ENCODE measurements at regions not wholly inside any gene's neighbourhood (a gene's known extent, or its start where the extent isn't known, plus 50 kb on each side); places are given as distances from the start of the nearest gene placed in this dataset.

DNA sequence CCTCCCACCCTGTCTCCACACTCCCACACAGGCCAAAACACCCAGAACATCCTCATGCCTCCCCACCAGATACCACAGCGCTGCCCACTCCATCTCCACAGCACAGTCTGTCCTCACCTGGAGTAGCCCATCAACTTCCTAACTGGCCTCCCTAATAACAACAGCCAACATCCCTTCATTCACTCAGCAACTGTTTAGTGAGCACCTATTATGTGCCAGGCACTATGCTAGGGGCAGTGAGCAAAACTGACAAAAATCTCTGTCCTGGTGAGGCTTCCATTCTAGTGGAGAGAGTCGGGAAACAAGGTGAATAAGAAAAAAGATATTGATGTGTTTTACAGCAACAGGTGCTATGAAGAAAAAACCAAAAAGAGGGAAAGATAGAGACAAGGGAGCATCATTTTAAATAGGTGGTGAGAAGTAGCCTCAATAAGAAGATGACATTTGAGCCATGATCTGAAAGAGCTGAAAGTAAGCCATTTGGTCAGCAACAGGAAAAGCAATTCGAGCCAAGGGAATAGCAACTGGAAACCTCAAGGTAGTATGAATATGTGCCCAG is 523.9 kb downstream of the SHQ1 start:
- Mint-ChIP-seq H3K36me3 (no peaks in the 10 kb centered on the region), H3K27me3 (peaks cover 7 to 22% of the 10 kb centered on the region in 2 donors), H3K4me3 (no peak overlapping the region), H3K27ac (no peak overlapping the region), H3K9me3 (no peaks in the 10 kb centered on the region), H3K4me1 (ENCODE audit: low read depth in 2 of 2) (no peaks in the 10 kb centered on the region)
- no peak for DNase-seq (ENCODE audit: low spot score)
- no peak for ATAC-seq

DNA sequence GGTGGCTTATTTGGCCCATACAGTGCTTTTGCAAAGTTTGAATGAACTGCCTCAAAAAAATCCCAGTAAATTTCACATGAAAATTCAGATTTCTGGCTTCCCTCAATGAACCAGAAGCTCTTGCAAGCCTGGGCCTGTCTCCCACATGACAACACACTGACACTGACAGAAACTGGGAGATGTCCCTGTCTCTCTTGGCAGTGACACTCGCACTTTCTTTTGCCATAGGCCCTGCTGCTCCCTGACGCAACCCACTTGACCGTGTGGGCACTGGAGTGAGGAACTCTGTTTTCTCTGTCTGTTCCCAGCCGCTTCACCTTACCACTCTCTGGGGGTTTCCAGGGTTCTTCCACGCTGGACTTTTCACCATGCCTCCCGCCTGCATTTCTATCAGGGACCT is 524.5 kb downstream of the SHQ1 start:
- Mint-ChIP-seq H3K27ac (no peak overlapping the region), H3K9me3 (no peaks in the 10 kb centered on the region)

DNA sequence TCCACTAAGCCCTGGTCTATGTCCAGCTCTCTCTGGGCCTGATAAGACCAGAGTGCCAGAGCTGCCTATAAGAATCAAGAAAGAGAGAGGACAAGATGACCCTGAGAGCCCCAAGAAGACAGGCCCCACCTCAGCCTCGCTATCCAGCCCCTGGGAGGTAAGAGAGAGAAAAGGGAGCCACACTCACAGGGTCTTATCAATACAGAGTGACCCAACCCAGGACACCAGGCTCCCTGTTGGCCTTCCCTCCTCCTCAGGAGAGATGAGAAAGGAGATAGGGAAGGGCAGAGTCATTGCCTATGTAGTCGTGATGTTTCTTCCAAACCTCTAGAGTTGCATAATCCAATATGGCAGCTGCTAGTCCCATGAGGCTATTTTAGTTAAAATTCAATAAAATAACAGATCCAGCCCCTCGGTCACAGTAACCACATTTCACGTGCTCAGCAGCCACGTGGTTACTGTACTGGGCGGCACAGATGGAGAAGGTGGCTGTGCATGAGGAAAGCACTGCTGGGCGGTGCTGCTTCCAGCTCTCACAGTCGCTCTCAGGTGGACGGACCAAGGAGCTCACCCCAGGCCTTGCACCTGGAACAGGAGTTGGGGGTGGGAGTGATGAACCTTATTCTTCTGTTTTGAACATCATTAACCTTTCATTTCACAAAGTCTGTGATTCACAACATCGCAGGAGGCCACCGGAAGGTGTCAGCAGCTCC is 525.8 kb downstream of the SHQ1 start:
- H3K4me3 Mint-ChIP-seq, result no peak overlapping the region
- ATAC-seq, result no peak
- no peak overlapping the region for H3K27ac Mint-ChIP-seq
- H3K9me3 Mint-ChIP-seq, result no peaks in the 10 kb centered on the region
- peaks cover 4 to 7% of the 10 kb centered on the region in 2 donors for H3K27me3 Mint-ChIP-seq
- no peaks in the 10 kb centered on the region for H3K36me3 Mint-ChIP-seq
- no peaks in the 10 kb centered on the region for H3K4me1 Mint-ChIP-seq (ENCODE audit: low read depth in 2 of 2)
- DNase-seq (ENCODE audit: low spot score), result no peak

More for the DNA sequence above, 524.5 kb downstream of the SHQ1 start:
- H3K4me3 Mint-ChIP-seq, result no peak overlapping the region
- ATAC-seq (no peak), DNase-seq (ENCODE audit: low spot score) (no peak)
- no peaks in the 10 kb centered on the region for H3K4me1 Mint-ChIP-seq (ENCODE audit: low read depth in 2 of 2)
- no peaks in the 10 kb centered on the region for H3K36me3 Mint-ChIP-seq
- H3K27me3 Mint-ChIP-seq, result peaks cover 7 to 20% of the 10 kb centered on the region in 2 donors

DNA sequence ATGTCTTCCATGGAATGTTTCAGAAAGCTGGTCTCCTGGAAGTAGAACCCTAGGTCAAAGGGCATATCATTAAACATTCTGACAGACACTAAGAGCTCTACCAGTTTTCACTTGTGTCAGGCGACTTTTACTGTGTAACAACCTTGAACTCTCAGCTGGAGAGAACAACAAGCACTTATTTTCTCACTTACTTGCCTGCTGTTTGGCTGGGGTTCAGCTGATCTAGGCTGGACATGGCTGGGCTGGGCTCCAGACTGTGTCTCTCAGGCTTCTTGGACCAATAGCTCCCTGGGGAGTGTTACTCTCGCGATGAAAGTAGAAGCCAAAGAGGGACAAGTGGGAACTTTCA is 527.3 kb downstream of the SHQ1 start:
- no peak overlapping the region for H3K27ac Mint-ChIP-seq
- no peaks in the 10 kb centered on the region for H3K4me1 Mint-ChIP-seq (ENCODE audit: low read depth in 2 of 2)

DNA sequence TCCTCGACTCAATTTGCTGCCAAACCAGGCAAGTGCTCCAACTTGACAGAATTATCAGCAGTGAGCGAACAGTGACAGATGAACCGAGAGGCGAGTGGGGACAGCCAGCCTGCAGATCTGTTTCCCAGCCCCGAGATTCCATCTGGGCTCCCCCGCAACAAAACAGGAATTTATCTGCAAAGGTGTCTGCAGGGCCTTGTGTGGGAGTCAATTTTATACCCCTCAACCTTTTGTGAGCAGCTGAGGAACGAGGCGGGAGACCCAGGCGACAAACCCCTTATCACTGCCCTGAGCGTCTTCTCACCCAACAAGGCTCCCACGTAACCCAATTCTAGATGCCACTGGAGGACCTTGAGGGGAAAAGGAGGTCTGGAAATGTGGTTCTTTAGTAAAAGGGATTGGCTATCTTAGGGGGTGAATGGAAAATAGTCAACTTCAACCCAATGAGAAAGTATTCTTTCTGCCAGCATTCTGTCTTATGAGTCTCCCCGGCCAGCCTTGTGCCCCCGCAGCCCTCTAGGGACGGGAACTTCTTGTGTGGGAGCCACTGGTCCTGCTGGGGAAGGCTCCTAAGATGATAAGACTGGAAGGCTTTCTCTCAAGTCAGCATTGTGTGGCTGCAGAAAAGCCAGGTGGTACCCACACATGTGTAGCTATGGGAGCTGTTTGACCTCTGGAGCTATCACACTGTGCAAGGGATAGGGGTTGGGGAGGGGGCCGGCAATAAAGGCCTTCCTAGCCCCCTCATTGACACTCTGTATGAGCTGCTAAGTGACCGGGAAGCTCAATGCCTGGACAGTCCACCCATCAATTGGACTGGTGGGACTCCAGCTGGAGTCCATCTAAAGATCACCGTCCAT is 527.9 kb downstream of the SHQ1 start:
- Mint-ChIP-seq H3K27ac (no peak overlapping the region), H3K36me3 (no peaks in the 10 kb centered on the region), H3K9me3 (no peaks in the 10 kb centered on the region), H3K4me1 (ENCODE audit: low read depth in 2 of 2) (no peaks in the 10 kb centered on the region), H3K4me3 (no peak overlapping the region), H3K27me3 (no peaks in the 10 kb centered on the region)
- ATAC-seq (no peak), DNase-seq (ENCODE audit: low spot score) (no peak)

More for the DNA sequence above, 527.3 kb downstream of the SHQ1 start:
- no peak for DNase-seq (ENCODE audit: low spot score)
- no peak for ATAC-seq
- Mint-ChIP-seq H3K36me3 (no peaks in the 10 kb centered on the region), H3K27me3 (no peaks in the 10 kb centered on the region), H3K4me3 (no peak overlapping the region), H3K9me3 (no peaks in the 10 kb centered on the region)

DNA sequence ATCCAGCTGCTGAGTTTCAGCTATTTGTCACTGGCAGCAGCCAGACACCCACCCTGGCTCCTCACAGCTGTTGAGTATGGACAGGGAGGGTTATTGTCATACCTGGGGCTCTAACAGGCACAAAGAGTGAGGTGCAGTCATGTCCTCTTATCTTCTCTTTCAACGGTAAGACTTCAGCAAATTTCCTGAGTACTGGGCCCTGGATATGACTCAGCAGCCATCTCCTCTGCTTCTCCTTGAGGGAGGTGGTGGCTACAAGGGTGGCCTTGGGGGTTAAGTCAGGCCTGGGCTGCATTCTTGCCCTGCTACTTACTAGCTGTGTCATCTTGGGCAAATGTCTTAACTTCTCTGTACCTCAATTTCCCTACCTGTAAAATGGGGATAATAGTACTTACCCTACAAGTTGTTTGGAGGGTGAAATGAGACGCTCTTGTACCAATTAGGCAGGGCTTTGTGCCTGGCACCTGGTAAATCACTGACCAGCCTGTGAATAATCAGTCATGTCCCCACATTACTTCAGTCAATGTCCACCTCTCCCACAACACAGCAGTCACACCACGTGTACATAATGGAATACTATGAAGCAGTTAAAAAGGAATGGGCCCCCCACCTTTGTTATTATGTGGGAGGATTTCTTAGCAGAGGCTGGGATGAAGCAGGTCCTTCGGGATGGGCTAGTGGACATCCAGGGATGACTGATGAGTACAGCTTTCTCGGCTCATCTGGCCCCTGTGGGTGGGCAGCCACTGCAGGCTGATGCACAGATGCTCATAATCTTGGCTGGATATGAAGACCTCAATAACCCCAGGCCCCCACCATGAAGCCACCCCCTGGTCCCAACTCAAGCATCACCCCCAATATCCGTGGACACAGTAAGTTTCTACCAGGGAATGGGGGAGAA is 528.8 kb downstream of the SHQ1 start:
- ATAC-seq (no peak), DNase-seq (ENCODE audit: low spot score) (no peak)
- Mint-ChIP-seq H3K27me3 (no peaks in the 10 kb centered on the region), H3K36me3 (no peaks in the 10 kb centered on the region), H3K27ac (no peak overlapping the region), H3K4me3 (no peak overlapping the region), H3K4me1 (ENCODE audit: low read depth in 2 of 2) (no peaks in the 10 kb centered on the region), H3K9me3 (no peaks in the 10 kb centered on the region)

DNA sequence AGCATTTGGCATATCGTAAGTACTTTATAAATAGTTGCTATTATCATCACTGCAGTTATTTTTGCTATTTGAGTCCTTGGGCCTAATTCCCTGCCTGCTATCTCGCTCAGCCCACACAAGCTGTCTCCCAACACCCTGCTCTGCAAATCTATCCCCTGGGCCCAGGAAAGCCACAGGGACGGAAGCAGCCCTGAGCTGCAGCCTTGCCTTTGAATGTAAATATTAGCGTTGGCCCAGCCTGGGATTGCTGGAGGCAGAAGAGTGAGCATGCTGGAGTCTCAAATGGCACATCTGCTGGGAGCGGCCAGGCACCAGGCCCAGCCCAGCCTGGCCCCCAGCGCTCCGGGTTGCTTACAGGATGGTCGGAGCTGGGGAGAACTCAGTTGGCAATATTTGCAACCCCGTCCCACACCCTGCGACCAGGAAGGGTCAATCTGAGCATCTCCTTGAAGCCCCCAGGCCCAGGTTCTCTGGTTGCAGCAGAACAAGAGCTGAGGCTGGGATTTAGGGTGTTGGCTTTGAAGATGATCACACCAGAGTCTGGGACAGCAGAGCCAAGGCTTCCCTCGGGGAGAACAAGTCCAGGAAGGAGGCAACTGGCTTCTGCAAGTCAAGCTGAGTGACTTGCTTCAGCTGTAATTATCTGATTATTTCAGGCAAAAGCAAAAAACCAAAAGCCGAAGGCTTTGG is 529.6 kb downstream of the SHQ1 start:
- no peaks in the 10 kb centered on the region for H3K9me3 Mint-ChIP-seq
- H3K27me3 Mint-ChIP-seq, result no peaks in the 10 kb centered on the region
- H3K4me1 Mint-ChIP-seq (ENCODE audit: low read depth in 2 of 2), result no peaks in the 10 kb centered on the region
- no peak overlapping the region for H3K27ac Mint-ChIP-seq
- no peak overlapping the region for H3K4me3 Mint-ChIP-seq
- ATAC-seq, result no peak
- no peaks in the 10 kb centered on the region for H3K36me3 Mint-ChIP-seq
- no peak for DNase-seq (ENCODE audit: low spot score)

DNA sequence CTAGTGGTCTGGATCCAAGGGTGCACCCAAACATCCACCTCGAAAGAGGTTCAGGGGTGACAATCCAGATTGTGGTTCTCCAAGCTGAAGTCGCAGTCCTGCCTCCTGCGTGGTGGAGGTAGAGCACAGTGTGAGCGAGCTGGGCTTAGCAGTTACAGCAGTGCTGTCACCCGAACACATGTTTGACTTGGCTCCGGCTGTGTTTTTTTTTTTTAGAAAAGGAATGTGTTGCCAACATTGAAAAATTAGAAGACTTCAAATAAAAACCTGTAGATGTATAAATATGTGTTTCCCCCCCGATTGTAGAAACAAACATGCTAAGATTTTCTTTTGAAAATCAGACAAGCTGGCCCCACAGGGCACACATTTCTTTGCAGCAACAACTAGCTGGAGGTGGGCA is 530.8 kb downstream of the SHQ1 start:
- no peaks in the 10 kb centered on the region for H3K27me3 Mint-ChIP-seq
- no peak overlapping the region for H3K27ac Mint-ChIP-seq
- no peak overlapping the region for H3K4me3 Mint-ChIP-seq
- no peaks in the 10 kb centered on the region for H3K9me3 Mint-ChIP-seq
- H3K36me3 Mint-ChIP-seq, result no peaks in the 10 kb centered on the region
- DNase-seq (ENCODE audit: low spot score) (no peak), ATAC-seq (no peak)
- no peaks in the 10 kb centered on the region for H3K4me1 Mint-ChIP-seq (ENCODE audit: low read depth in 2 of 2)

DNA sequence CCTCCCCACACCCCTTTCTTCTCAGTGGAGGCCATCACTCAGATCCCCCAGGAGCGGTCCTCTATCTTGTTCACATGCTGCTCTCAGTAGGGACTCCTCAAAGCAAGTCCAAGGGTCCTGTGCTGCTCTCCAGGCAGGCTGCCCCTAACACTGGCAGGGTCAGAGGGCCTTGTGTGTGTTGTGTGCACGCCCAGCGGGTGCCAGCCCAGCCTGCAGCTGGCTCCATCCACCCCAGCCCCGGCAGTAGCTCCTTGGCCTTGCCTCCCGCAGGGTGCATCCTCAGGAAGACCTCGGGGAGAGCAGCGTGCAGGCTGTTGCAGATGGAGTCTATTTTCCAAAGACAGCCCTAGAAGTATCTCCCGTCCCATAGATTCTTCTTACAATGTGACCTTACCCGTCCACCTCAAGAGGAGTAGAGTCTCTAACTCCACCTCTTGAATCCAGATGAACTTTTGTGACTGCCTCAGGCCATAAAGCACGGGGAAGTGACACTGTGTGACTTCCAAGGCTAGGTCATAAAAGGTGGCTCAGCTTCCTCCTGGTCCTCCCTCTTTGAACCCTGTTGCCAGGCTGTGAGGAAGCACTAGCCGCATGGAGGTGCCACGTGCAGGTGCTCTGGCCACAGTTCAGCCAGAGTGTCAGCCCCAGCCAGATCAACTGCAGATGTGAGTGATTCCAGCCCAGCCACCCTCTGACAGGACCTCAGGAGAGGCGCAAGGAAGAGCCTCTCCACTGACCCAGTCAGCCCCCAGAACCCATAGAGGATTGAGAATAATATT is 531.6 kb downstream of the SHQ1 start:
- Mint-ChIP-seq H3K36me3 (no peaks in the 10 kb centered on the region), H3K27ac (no peak overlapping the region), H3K27me3 (no peaks in the 10 kb centered on the region), H3K4me1 (ENCODE audit: low read depth in 2 of 2) (no peaks in the 10 kb centered on the region), H3K4me3 (no peak overlapping the region), H3K9me3 (no peaks in the 10 kb centered on the region)
- ATAC-seq (no peak), DNase-seq (ENCODE audit: low spot score) (no peak)

DNA sequence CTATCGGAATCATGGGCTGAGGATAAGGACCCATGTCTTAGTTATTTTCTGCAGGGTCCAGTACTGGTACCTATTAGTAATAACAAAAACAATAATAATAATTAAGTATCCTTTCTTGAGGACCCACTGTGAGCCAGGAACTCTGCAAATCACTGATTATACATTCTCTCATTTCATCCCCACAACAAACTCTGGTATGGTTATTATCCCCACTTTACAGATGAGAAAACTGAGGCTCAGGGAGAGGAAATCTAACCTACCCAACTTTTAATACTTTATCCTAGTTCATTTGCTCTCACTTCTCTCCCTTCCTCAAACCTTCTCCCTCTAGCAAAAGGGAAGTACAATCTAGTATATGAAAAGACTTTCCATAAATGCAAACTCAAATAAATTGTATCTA is 528.4 kb upstream of the PROK2 start:
- Mint-ChIP-seq H3K27ac (peak overlapping the region in 1 of 2 donors; percentile 38), H3K27me3 (no peaks in the 10 kb centered on the region), H3K4me1 (ENCODE audit: low read depth in 2 of 2) (peaks cover 6 to 14% of the 10 kb centered on the region in 2 donors), H3K9me3 (no peaks in the 10 kb centered on the region), H3K36me3 (no peaks in the 10 kb centered on the region), H3K4me3 (no peak overlapping the region)
- ATAC-seq (no peak), DNase-seq (ENCODE audit: low spot score) (no peak)

DNA sequence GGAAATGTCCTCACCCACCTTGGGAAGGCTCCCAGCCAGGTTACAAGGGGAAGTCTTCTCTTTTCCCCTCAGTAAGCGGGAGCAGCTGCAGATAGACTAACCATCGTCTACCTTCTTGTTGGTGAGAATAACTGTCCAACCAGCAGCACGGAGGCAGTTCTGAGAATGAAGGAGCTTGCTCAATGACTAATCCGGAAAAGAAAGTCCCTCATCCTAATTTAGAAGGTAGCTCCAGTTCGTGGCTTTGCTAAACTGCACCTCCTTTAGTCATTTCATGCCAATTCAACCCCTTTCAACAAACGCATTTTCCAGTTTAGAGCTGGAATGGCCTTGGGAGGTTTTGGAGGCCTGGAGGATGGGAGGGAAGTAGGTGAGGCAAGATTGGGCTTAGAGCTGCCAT is 527.4 kb upstream of the PROK2 start:
- DNase-seq (ENCODE audit: low spot score) (no peak), ATAC-seq (no peak)
- H3K27ac Mint-ChIP-seq, result no peak overlapping the region
- H3K9me3 Mint-ChIP-seq, result no peaks in the 10 kb centered on the region
- H3K4me1 Mint-ChIP-seq (ENCODE audit: low read depth in 2 of 2), result peaks cover 6 to 14% of the 10 kb centered on the region in 2 donors
- no peaks in the 10 kb centered on the region for H3K36me3 Mint-ChIP-seq
- H3K4me3 Mint-ChIP-seq, result no peak overlapping the region
- H3K27me3 Mint-ChIP-seq, result no peaks in the 10 kb centered on the region

DNA sequence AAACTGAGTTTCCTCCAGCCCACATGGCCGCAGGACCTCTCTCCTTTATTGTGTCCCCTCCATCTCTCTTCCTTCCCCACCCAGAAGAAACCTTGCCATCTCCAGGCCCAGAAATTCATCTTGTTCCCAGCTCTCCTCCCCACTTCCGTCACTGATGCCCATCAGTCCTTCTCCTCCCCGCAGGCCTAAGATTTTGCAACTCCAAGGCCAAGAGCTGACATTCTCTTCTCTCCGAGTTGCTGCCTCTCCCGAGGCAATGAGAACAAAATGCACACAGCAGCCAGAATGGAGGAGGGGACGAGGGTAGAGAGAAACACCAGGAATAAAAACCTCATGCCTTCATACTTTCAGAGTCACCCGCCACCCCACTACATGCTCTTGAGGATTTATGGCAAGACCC is 526.5 kb upstream of the PROK2 start:
- Mint-ChIP-seq H3K9me3 (no peaks in the 10 kb centered on the region), H3K4me1 (ENCODE audit: low read depth in 2 of 2) (peaks cover 6 to 17% of the 10 kb centered on the region in 2 donors), H3K4me3 (peak overlapping the region; percentile 30), H3K36me3 (no peaks in the 10 kb centered on the region), H3K27me3 (no peaks in the 10 kb centered on the region), H3K27ac (no peak overlapping the region)
- DNase-seq (ENCODE audit: low spot score), result no peak
- no peak for ATAC-seq
